ENCODE measurements at regions not wholly inside any gene's neighbourhood (a gene's known extent, or its start where the extent isn't known, plus 50 kb on each side); places are given as distances from the start of the nearest gene placed in this dataset.

DNA sequence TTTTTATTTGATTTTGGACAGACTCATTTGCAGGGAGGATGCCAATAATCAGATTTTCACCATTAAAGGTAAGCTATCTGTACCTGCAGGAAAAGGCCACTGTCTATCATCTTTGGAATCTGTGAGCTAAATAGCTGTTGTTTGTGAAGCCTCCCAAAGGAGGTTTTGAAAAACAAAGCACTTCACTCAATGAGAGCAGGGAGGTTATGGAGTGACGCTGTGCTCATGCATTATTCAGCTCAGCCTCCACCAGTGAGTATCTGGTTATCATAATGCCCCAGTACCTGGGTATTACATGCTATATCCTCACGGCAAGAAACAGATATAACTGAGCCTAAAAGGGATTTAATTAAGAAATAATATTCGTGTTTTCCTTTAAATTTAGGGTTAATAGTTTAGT is 189.6 kb upstream of the PIK3C3 start:
- no peak for DNase-seq
- no peak for ATAC-seq (ENCODE audit: poor library complexity)
- intact Hi-C loops (cut with DNase I), result no loop called here

DNA sequence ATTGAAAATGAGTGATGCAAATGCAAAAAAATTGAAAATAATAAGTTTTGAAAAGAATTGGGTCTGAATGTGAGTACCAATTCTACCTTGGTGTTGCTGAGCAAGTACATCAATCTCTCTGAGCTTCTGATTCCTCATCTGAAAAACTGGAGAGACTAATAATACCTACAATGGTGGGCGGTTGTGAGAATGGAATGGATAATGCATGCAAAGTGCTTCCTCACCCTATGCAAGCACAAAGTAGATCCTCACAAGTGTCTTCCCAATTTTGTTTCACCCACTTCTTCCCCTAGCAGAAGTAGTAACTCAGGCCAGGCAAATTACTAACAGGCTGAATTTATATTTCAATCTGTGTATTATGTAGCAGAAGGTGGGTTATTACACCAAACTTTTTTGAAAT is 191.7 kb upstream of the PIK3C3 start:
- intact Hi-C loops (cut with DNase I), result no loop called here
- ATAC-seq (ENCODE audit: poor library complexity) (no peak), DNase-seq (no peak)

DNA sequence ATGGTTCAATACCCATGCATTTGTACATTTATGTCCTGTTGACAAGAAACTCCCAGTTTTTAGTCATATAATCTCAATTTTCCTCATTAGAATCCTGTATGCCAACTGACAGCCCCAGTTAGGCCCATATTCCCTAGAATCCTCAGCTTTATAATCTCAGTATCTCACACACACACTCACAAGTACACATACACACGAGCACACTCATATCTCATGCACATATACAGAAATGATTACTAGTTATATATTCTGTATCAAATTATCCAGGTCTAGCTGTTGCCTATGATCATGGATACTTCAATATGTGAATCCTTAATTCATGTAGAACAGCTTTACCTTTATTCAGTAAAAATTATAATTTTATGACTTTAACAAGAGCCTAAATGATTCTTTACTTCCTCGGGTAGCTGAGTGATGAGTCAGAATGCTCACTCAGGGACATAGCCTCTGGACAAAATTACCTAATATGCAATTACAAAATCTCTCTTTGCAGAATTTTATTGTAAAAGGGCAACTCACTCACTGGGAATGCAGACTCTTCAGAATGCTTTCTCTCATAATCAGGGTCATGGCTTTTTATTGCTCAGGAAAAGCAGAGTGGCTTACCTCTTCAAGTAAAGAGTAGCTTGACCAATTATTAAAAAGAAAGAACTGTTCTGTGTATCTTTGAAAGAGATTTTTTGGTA is 193.6 kb upstream of the PIK3C3 start:
- intact Hi-C loops (cut with DNase I), result no loop called here
- ATAC-seq (ENCODE audit: poor library complexity) (no peak), DNase-seq (no peak)

DNA sequence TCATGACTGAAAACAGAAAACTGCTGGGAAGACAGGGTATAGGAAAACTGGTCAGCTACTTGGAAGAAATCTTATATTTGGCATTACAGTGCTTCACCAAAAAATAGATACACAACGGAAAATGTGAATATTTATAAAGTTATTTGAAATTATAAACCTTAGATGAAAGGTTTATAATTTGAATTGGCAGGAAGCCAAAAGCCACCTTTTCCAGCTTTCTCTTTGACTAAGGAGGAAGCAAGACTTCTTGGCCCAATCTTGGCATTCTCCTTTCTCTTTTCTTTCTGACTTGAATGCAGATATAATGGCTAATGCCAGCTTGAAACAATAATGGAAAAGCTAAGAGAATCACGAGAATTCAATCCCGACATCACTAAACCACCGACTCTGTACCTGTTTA is 196.5 kb upstream of the PIK3C3 start:
- ATAC-seq (ENCODE audit: poor library complexity) (no peak), DNase-seq (no peak)
- intact Hi-C loops (cut with DNase I), result no loop called here

DNA sequence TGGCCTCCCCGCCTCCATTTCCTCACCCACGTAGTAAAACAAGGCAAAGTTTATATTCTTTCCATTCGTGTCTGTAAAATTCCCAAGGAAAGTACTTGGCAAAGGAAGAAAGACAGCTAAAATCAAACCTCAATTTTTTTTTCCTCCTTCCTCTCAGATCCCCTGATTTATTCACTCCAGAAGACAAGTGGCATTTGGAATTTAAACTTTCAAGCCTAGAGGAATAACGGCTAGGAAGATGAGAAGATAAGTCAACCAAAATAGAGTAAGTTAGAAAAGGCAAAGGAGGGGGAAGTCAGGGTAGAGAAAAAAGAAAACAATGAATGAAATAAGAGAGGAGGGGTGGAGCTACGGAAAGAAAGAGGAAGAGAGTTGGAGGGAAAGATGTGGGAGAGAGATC is 198.9 kb upstream of the PIK3C3 start:
- ATAC-seq (ENCODE audit: poor library complexity) (no peak), DNase-seq (no peak)
- intact Hi-C loops (cut with DNase I), result no loop called here

DNA sequence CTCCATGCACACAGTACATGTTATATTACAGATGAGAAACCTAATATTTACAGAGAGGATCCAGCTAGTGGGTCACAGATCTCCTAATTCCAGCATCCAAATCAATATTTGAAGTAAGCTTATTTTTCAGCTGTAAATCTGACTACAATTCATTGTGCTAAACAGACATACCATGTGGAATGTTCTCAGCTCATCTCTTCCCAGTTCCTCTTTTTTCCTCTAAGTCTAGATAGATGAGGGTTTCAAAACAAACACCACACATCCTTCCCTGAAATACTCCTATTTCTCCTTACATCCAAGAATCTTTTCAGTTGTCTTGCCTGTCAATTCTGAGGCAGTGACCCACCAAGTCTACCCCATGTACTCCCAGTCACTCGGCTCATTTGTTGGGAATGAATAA is 200.7 kb upstream of the PIK3C3 start:
- ATAC-seq (ENCODE audit: poor library complexity), result no peak
- intact Hi-C loops (cut with DNase I), result no loop called here
- no peak for DNase-seq

DNA sequence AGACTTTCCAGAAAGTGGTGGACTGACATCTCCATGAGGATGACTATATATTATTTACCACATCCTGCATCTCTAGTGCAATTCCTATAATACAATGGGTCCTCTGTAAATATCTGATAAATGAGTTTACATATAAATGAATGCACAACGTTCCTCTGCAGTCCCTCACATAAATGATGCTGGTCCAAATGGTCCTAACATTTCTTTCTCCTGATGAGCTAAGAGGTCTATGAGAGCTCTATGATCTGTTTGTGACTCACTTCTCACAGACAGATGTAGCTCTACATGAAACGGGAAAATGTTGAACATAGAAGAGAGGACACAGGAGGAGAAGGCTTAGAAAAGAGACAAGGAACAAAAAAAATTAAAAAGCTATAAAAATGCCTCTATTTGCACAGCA is 201.2 kb upstream of the PIK3C3 start:
- no peak for DNase-seq
- ATAC-seq (ENCODE audit: poor library complexity), result no peak
- intact Hi-C loops (cut with DNase I), result no loop called here

DNA sequence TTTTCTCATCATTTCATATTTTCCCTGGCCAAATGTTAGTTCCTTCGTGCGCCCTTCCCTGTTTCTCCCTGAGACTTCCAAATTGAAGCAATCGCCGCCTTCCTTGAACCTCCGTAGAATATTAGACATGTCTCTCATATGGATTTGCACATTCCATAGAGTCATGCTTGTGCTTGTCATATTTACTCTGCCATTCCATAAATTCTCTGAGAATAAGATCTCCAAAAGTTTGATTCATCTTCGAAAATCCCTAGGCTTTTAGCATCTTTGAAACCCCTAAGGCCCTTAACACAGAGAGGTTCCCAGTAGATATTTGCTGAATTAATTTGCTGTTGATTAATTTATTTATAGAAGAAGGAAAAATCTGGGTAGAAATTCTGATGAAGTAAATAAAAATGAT is 202.2 kb upstream of the PIK3C3 start:
- ATAC-seq (ENCODE audit: poor library complexity) (no peak), DNase-seq (no peak)
- intact Hi-C loops (cut with DNase I), result no loop called here

DNA sequence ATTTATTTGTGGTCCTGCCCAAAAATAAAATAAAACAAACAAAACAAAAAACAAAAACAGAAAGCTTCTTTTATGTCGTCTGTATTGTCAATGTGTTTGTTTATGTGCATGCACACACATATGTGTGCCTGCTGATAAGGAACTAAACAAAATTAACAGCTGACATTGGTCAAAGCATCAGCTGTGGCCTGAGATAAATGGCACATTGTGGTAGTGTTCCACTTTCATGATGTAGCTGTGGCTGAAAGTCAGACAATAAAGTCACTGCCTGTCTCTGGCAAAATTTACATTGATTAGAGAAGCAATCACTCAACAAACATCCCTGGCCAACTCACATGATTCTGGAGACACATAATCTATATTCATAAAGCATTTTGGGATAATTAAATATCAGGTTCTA is 203.4 kb upstream of the PIK3C3 start:
- intact Hi-C loops (cut with DNase I), result no loop called here
- DNase-seq (no peak), ATAC-seq (ENCODE audit: poor library complexity) (no peak)

DNA sequence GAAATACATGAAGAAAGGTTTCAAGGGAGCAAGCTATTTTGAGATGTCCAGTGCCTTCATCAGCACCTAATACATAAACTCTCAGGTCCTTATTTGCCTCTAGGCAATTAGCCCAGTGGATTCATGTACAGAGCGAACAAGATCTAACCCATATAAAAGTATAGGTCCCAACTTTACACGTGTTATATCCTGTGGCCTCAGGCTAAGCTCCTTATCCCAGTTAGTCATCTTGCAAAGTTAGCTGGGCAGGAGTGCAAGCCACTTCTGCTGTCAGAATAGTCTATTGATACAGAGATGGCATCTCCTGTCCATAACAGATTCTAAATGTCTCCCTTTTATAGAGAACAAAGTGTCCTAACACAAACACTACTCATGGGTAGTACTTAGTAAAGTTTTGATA is 203.9 kb upstream of the PIK3C3 start:
- intact Hi-C loops (cut with DNase I), result no loop called here
- ATAC-seq (ENCODE audit: poor library complexity) (no peak), DNase-seq (no peak)

DNA sequence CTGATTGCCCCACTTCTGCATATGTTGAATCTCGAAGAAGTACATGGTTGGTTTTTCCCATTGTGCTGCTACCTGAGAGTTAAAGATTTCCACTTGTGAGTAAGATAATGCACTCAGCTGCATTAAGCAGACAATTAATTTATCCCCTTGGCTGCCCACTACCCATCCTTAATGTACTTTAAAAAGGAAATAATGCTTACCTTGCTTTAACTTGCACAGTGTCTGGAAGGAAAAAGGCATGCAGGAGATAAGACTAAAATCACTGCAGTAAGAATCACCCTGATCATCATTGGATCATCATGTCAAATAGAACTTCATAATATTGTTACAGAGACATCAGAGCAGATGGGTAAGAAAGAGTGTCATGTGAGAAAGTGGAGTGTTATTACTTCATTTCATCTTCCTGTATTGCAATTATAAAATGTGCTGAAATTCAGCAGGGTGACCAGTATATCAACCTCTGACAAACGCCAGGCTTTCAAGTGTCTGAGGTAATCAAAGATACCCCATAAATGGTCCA is 207.3 kb upstream of the PIK3C3 start:
- no peak for ATAC-seq (ENCODE audit: poor library complexity)
- intact Hi-C loops (cut with DNase I), result no loop called here
- DNase-seq, result no peak

DNA sequence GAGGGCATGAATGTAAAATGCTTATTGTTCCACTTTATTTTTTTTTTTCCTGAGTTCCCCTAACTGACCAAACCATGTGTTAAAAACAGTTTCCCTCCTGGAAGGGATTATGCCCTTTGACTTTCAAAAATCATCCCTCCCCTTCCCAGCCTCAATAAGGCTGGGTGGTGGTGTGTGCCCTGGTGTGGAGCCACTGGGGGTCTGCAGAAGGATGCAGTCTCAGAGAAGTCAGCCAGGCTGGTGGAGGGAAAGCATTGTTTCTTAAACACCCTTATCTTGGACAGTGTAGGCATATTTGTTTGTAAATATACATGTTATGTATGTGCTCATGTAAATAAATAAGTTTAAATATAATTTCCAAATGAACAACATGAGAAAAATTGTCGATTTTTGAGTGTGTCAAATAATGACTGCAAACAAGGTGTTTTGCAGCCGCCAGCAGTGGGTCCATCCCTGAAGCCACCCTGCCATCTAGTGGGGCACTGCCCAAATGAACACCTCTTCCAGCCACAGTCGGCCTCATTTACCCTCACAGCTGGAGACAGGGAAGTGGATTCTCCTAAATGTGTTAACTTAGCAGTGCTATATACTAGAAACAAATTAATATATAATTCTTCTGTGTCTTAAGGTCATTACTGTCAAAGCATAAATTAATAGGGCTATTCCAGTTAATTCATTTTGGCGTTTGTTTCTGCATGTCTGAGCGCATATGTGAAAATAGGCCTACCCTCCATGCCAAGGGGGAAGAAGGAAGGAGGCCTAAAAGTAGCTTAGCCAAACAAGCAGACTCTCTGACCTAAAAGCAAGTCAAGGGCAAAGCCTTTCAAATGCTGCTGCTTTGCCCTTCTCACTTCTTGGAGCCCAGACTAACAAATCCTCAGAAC is 209.6 kb upstream of the PIK3C3 start:
- DNase-seq, result peak; percentile 45
- intact Hi-C loops (cut with DNase I), result no loop called here
- ATAC-seq (ENCODE audit: poor library complexity), result peak; percentile 72

DNA sequence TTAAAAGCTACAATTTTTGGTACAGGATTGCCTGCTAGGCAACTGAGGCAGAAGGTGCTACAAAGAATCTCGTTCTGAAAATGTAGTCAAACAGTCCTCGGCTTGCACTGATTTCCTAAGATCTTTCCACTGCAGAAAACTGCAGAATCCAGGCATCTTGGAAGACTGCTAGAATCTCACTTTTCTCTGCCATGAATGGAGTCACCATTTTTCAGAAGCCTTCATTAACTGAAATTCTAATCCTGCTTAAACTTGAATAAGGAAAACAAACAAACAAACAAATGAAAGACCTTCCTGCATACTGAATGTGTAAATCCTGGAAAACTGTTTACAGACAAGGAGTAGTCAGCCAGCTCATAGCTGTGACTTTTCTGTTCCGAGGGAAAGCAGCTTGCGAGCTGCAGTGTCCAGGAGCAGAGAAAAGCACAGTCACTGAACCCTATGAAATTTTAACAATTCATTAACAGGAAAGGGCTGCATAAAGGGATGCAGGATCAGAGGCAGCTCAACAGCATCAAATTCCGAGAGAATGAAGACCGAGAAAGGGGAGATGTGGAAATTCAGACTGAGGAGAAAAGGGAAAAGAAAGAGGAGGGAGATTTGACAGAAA is 210.5 kb upstream of the PIK3C3 start:
- ATAC-seq (ENCODE audit: poor library complexity), result no peak
- intact Hi-C loops (cut with DNase I), result no loop called here
- DNase-seq, result no peak

DNA sequence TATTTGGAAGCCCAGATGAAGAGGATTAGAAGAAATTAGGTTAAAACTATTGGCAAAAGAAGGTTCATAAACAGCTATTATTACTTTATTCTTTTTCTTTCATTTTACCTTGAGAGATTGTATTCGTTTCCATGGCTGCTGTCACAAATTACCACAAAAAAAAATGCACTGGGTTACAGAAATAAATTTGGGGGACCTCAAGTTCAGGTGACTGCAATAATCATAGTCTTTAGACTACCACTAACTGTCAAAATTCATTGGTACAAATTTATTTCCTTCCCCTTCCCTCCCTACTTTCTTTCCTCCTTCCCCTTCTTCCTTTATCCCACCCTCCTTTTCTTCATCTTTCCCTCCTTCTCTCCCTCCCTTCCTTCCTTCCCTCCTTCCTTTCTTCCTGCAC is 217.8 kb upstream of the PIK3C3 start:
- intact Hi-C loops (cut with DNase I), result no loop called here
- ATAC-seq (ENCODE audit: poor library complexity) (no peak), DNase-seq (no peak)

DNA sequence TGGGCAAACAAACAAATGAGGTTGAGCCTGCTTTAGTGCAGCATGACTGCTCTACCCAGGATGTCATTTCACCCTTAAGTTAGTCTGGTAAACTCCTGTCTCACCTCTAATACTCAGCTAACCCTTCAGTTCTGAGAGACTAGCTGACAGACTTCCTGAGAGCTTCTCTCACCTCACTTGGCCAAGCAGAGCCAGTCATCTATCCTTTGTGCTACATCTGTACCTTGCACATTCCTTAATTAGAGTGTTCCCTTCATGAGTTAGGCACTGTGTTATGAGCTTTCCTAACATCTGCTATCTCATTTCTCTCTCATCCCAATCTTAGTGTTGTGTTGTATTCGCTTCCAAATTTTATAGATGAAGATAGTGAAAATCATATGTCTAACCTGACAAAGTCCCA is 220.1 kb upstream of the PIK3C3 start:
- intact Hi-C loops (cut with DNase I), result no loop called here
- DNase-seq, result no peak
- no peak for ATAC-seq (ENCODE audit: poor library complexity)

DNA sequence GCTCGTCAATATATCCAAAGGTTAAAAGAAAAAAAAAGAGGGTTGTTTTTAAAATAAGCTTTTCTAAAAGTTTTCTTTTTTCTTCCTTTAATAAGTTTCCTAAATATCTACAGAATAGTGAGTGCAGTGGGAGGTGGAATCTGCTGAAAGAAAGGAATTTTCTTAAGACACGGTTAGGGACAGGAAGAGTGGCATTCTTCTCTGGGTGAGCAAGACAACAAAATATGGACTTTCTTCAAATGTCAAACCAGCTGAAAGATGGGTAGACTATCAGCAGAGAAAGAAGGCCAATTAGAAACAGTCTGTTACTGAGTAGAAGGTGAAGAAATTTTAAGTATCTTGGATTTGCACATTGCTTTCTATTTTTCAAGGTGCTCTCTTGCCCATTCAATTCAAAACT is 222.7 kb upstream of the PIK3C3 start:
- ATAC-seq (ENCODE audit: poor library complexity) (no peak), DNase-seq (no peak)
- intact Hi-C loops (cut with DNase I), result no loop called here

DNA sequence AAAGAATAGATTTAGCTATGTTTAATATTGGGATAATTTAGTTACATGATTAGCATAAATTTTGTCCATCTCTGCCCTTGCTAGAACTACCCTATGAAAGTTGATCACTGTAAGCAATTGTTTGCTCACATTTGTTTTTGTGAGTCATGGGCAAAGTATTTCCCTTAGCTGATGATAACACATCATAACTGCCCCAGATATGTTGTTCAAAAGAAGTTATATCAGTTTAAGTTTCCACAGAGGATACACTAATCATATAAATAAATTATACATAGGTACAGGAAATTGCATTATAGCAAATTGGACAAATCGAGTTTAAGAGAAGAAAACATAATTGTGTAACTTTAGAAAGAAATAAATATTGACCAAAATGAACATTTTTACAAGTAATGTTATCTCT is 223.2 kb upstream of the PIK3C3 start:
- intact Hi-C loops (cut with DNase I), result no loop called here
- ATAC-seq (ENCODE audit: poor library complexity) (no peak), DNase-seq (no peak)

DNA sequence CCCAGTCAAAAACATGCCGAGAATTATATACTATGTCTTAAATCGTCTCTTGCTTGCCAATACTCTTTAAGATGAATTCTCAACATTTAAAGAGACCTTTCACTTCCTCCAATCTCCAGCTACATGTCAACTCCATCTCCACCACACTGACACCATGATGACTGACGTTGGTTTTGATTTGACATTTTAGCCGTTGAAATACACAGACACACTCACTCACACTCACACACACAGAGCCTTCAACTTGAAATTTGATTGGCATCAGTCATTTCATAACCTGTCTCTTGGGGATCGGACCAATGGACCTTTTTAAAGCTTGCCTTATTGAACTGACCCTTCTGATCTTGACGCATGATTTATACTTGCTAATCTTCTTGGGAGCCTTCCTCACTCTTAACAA is 230.8 kb upstream of the PIK3C3 start:
- ATAC-seq (ENCODE audit: poor library complexity) (no peak), DNase-seq (no peak)
- intact Hi-C loops (cut with DNase I), result no loop called here

DNA sequence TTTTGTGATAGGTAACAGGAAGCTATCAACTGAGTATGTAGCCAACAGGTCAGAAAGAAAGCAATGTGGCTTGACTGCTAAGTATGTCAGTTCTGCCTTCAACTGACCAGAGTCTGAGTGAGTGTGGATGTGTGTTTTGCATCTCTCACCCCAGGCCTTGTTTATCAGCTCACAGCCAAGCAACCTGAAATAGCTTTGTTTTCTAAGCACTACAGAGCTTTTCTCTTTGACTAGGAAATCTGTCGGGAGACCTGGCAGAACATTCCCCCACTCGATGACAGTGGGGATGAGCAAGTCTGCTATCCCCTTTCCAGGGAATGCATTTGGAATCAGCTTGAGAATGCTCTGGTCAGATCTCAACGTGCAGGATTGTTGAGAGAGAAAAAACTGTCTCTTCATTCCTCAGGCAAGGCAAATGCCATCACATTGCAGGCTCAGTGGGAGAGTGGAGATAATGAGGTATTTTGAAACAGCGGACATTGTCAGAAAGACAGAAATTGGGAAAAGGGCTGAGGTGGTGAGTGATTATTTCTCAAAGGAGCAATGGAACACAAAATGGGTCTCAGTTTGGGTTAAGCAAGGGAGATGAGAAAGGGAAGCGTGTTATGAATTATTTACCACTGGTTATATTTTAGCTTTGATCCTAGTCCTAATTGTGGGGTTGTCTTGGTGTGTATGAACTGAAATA is 233.8 kb upstream of the PIK3C3 start:
- DNase-seq, result no peak
- no peak for ATAC-seq (ENCODE audit: poor library complexity)

More for the DNA sequence above, 233.8 kb upstream of the PIK3C3 start:
- intact Hi-C loops (cut with DNase I), result no loop called here

Data from Right ventricle myocardium superior (tissue), 1 donor.